RPMI7951 (cell line): ENCODE measurements at regions not wholly inside any gene's neighbourhood (a gene's known extent, or its start where the extent isn't known, plus 50 kb on each side); places are given as distances from the start of the nearest gene placed in this dataset.
A peak's percentile ranks its signal among the peaks of the same experiment; 100 is the strongest.

Source experiments
- DNase-seq: peaks from one replicate; pipeline ENCODE4 v3.0.0-alpha.2; 2012; ENCODE audit warnings: low read depth

GRCh38 chr2:18831916-18832510, 242.6 kb upstream of the NT5C1B start:
- DNase-seq: peak; percentile 28

DNA sequence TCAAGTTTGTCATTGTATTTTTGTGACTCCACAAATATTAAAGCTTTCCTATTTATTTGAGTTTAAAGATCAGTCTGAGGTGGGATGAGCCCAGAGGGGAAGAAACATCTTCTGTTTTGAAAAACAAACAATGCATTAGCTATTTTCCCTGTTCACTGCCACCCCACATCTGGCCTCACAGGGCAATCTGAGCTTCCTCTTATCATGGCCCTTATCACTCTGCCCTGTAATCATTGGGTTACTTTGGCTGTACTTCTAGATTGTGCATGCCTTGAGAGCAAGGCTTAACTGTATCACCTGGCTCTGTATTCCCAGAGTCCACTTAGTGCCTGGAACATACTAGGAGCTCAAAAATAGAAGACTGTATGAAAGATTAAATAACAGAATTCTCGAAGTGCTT, 241.6 kb upstream of the NT5C1B start:
- DNase-seq: no peak

DNA sequence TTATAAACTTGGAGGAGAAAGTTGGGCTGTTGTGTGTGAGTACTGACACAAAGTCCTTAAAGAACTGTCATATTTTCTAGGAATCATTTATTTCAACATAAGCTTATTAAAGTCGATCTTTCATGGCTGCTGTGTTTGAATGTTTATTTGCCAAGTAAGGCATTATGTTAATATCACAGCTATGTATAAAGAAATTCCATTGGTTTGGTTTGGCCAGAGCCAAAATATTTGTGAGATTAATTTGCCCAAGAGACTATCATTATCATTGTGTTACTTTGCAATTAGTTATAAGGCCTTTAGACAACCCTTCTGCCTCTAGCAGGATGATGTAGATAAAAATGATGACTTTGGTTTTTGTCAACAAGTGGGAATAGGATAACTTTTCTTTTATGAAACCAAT, 240.6 kb upstream of the NT5C1B start:
- no peak for DNase-seq

GRCh38 chr2:18829251-18829902, 240.0 kb upstream of the NT5C1B start:
- peak; percentile 67 for DNase-seq

- no peak for DNase-seq
Measured at GRCh38 chr2:18828296-18828695, 238.9 kb upstream of the NT5C1B start.

DNA sequence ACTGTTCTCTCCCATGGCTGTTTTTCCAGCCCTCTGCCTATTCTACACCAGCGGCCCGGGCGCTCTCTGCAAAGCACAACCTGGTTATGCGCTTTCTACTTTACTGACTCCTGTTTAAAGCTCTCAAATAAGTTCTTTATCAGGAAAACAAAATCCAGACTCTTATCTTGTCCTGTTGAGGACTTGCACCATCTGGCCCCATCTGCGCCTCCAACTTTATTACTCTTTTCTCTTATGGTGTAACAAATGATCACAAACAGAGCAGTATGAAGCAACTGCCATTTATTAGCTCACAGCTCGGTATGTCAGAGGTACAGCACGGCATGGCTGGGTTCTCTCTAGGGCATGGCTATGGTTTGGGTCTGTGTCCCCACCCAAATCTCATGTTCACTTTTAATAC, 236.5 kb upstream of the NT5C1B start:
- DNase-seq: no peak

GRCh38 chr2:18824915-18825314, 235.5 kb upstream of the NT5C1B start:
- no peak for DNase-seq

- DNase-seq: no peak
Measured at GRCh38 chr2:18824325-18824790, 235.0 kb upstream of the NT5C1B start.

DNA sequence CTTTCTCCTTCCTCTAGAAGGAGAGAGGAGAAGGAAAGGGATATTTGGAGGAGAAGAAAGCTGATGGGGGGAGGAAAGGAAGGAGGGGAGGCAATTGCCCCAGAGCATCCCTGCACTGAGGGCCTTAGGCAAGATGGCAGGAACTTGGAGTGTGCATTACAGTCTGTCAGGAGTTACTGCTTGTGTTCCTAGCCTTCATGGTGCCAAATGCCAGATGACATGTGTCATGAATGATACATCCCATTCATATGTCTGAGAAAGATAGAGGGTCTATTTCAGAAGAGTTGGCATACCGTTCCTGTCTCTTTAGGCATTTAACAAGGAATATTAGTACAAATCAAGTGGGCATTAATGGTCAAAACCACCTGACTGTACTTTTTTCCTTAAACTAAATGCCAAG, 232.1 kb upstream of the NT5C1B start:
- no peak for DNase-seq

- peak; percentile 13 for DNase-seq
Measured at GRCh38 chr2:18820966-18821365, 231.6 kb upstream of the NT5C1B start.

- no peak for DNase-seq
Measured at GRCh38 chr2:18819566-18819965, 230.2 kb upstream of the NT5C1B start.

DNA sequence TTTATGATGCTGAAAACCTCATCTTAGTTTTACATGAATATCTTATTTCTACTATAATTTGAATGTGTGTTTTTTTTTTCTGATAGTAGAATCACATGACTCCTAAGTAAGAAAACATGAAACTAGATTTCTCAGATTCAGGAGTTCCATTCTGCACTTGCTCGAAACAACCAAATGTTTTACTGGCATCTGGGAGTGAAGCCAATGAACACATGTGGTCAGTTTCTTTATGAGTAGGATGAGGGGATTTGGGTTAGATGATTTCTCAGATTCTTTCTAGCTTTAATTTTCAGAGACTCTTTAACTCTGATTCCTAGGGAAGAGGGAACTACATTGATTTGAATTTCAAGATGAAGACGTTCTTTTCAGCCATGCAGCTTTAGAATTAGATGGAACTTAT, 225.0 kb upstream of the NT5C1B start:
- DNase-seq: peak; percentile 68

DNA sequence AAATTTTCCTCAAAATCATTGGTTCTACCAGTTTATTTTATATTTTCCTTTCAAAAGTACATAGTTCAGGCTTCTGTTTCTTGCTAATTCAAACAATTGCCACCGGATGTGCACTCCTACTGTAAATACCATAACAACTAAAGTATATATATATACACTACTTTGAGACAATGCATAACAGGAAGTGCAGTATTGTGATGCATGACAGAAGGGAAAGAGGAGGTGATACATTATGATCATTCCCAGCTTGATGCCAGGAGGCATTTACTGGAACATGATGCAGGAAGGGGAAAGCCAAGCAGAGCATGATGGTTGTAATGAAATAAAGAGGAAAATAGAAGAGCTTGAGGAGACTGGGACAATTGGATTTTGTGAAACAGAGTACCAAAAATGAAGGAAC, 215.2 kb upstream of the NT5C1B start:
- no peak for DNase-seq

GRCh38 chr2:18803141-18803939, 214.0 kb upstream of the NT5C1B start:
- DNase-seq: no peak

DNA sequence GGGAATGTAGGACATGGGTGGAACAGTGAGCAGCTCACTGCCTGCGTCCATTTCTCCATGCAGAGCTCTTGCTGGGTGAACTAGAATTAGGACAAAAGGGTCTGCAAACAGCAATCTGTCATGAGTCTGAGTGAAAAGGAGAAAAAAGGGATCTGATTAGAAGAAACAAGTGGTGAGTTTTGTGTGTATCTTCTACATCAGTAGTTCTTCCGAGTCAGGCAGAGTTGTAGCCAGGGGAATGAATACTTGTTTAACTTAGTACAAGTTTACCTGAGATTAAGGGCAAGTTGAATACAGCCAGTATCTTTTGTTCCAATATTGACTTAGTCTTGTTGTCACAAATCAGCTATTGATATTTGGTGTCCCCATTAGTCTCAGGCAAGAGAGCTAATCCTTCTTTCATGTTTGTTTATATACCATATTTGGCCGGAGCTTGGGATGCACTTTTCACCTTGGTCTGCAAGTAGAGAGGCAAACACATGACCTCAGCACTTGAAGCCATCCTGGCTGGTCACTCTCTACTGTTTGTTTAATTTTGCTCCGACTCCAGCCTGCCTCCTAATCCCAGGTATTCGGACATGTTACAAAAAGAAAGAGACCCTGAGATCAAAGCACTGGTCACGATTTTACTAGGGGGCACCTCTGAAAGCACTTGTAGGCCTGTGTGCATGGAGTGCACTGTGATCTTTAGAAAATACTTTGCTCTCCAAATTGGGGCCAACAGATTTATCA, 211.0 kb upstream of the NT5C1B start:
- DNase-seq: no peak

DNA sequence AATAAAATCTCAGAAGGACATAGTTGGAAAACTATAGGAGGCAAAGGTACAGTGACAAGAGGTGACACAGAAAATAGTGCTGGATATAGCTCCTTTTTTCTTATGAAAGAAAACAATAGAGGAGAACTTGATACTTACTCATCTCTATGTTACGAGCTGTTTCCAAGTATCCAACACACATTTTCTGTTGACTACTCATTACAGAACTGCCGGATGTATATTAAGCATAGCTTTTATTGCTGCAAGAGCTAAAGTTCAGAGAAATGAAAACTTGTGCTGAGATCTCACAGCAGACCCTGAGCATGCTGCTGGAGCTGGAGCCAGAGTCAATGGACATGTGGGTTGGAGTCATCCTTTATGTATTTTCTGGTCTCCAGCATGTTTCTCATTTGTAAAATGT, 210.0 kb upstream of the NT5C1B start:
- DNase-seq: no peak

- peak; percentile 7 for DNase-seq
Measured at GRCh38 chr2:18797133-18797845, 207.9 kb upstream of the NT5C1B start.

GRCh38 chr2:18795906-18796305, 206.5 kb upstream of the NT5C1B start:
- DNase-seq: peak; percentile 12

DNA sequence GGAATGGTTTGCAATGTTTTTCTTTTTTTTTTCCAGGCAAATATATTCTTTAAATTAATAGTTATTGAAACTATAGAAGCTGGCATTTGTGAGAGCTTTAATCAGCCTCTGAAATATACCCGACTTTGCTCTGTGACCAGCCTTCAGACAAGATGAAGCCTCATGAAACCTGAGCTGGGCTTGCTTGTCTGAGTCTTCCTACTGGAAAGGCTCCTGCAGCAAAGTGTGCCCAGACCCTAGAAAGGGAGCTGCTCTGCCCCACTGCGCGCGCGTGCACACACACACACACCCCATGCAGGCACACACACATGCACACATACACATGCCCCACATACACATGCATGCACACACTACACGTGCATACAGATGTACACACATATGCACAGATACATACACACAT, 203.3 kb upstream of the NT5C1B start:
- DNase-seq: no peak

- DNase-seq: peak; percentile 83
Measured at GRCh38 chr2:18792226-18792629, 202.9 kb upstream of the NT5C1B start.

GRCh38 chr2:18791172-18791797, 201.9 kb upstream of the NT5C1B start:
- DNase-seq: peak; percentile 27
